ENCODE measurements at regions not wholly inside any gene's neighbourhood (a gene's known extent, or its start where the extent isn't known, plus 50 kb on each side); places are given as distances from the start of the nearest gene placed in this dataset.

DNA sequence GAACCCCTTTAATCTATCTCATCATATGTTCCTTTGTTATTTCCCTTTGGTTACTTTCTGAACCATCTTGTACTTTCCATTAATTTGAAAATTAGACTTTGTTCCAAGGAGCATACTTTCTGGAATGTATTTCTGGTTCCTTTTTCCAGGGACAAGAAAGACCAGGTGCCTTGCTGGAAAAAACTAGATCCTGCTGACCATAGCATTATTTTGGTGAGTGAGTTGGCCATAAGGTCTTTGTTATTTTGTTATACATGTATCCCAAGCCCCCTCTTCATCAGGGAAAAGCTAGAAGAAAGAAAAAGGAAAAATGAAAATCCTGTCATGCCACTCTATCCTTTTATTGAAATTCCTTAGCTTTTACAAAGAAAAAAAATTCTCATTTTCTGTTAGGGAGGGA is 228.1 kb upstream of the TFPI start (continued):
- no peak for TF ChIP-seq RNF2 (IDR thresholded peaks at IDR 0.05; ENCODE audit: borderline replicate concordance, low read depth, low read length, missing control alignments, poor library complexity, severe bottlenecking)
- TF ChIP-seq, protein P1, sequence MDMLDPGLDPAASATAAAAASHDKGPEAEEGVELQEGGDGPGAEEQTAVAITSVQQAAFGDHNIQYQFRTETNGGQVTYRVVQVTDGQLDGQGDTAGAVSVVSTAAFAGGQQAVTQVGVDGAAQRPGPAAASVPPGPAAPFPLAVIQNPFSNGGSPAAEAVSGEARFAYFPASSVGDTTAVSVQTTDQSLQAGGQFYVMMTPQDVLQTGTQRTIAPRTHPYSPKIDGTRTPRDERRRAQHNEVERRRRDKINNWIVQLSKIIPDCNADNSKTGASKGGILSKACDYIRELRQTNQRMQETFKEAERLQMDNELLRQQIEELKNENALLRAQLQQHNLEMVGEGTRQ (IDR thresholded peaks at IDR 0.05; ENCODE audit: low read length) = no peak
- no peak for TF ChIP-seq JUND (IDR thresholded peaks at IDR 0.05; ENCODE audit: low read length)
- no peak for TF ChIP-seq KDM1A (IDR thresholded peaks at IDR 0.05; ENCODE audit: borderline replicate concordance, low read length)

All from H1 (cell line).